CD8-positive, alpha-beta memory T cell (primary cell): ENCODE measurements at regions not wholly inside any gene's neighbourhood (a gene's known extent, or its start where the extent isn't known, plus 50 kb on each side); places are given as distances from the start of the nearest gene placed in this dataset.

Experiments used
- CTCF ChIA-PET: fragments of 350-600 bp; sonication (Branson Sonifier 250); formaldehyde crosslinking; loops from one replicate; lab custom pipeline; 2021; ENCODE audit warnings: antibody characterized with exemption; lab: Charles Lee
- POLR2A ChIA-PET: fragments of 350-600 bp; sonication (Branson Sonifier 250); formaldehyde crosslinking; loops from one replicate; lab custom pipeline; 2021; ENCODE audit warnings: antibody characterized with exemption; lab: Charles Lee
- DNase-seq, 5 donors: peaks; one replicate each; pipeline versions ENCODE4 v3.0.0 to v3.0.0-alpha.2; 2020 to 2022; ENCODE audit warnings: mixed read lengths in 1 of 5
- H3K27ac ChIP-seq: one replicate; pipeline ENCODE4 v1.7.0; 2013; ENCODE audit warnings: low read depth, mild to moderate bottlenecking, low read length, moderate library complexity
- H3K27me3 ChIP-seq: 2 replicates; pipeline ENCODE4 v1.7.0; 2013; ENCODE audit warnings: low read length, mild to moderate bottlenecking; ENCODE audit not compliant: insufficient read depth, poor library complexity, severe bottlenecking
- H3K36me3 ChIP-seq: 2 replicates; pipeline ENCODE4 v1.7.0; 2013; ENCODE audit warnings: mild to moderate bottlenecking, low read length, moderate library complexity; ENCODE audit not compliant: insufficient read depth
- H3K4me1 ChIP-seq: 2 replicates; pipeline ENCODE4 v1.7.0; 2013; ENCODE audit warnings: mild to moderate bottlenecking, low read length, moderate library complexity; ENCODE audit not compliant: insufficient read depth
- H3K4me3 ChIP-seq: 2 replicates; pipeline ENCODE4 v1.7.0; 2013; ENCODE audit warnings: mild to moderate bottlenecking, low read length
- H3K9me3 ChIP-seq: 2 replicates; pipeline ENCODE4 v1.7.0; 2013; ENCODE audit warnings: mild to moderate bottlenecking, low read length
- H3K27ac Mint-ChIP-seq, 8 donors: one replicate each; pipeline ENCODE4 v1.8.0; 2020 to 2021; ENCODE audit warnings: mixed read lengths in 8 of 8, mild to moderate bottlenecking in 6 of 8, inconsistent platforms in 3 of 8, moderate library complexity in 3 of 8
- H3K27me3 Mint-ChIP-seq, 2 donors: one replicate each; pipeline ENCODE4 v1.8.0; 2020 to 2021; ENCODE audit warnings: mixed read lengths in 2 of 2, mild to moderate bottlenecking in 1 of 2, moderate library complexity in 1 of 2
- H3K36me3 Mint-ChIP-seq, 3 donors: one replicate each; pipeline ENCODE4 v1.8.0; 2020 to 2021; ENCODE audit warnings: mixed read lengths in 3 of 3, inconsistent platforms in 1 of 3, mild to moderate bottlenecking in 1 of 3
- H3K4me1 Mint-ChIP-seq, 3 donors: one replicate each; pipeline ENCODE4 v1.8.0; 2020 to 2021; ENCODE audit warnings: mixed read lengths in 3 of 3, inconsistent platforms in 1 of 3, mild to moderate bottlenecking in 1 of 3
- H3K4me3 Mint-ChIP-seq, 7 donors: one replicate each; pipeline ENCODE4 v1.8.0; 2020 to 2021; ENCODE audit warnings: mixed read lengths in 7 of 7, mild to moderate bottlenecking in 6 of 7, moderate library complexity in 4 of 7, inconsistent platforms in 2 of 7
- H3K9me3 Mint-ChIP-seq, 5 donors: one replicate each; pipeline ENCODE4 v1.8.0; 2020 to 2022; ENCODE audit warnings: mixed read lengths in 5 of 5, mild to moderate bottlenecking in 3 of 5, moderate library complexity in 2 of 5, inconsistent platforms in 1 of 5

- CTCF ChIA-PET, result no interaction called here
- no peak overlapping the region for H3K27ac ChIP-seq
- H3K27ac Mint-ChIP-seq, result no peak overlapping the region
- no peaks in the 10 kb centered on the region for H3K27me3 Mint-ChIP-seq
- POLR2A ChIA-PET, result no interaction called here
- no peaks in the 10 kb centered on the region for H3K9me3 ChIP-seq
- no peak for DNase-seq
- H3K9me3 Mint-ChIP-seq, result peaks cover 0 to 2% (median 0%) of the 10 kb centered on the region in 5 donors
- H3K27me3 ChIP-seq, result no peaks in the 10 kb centered on the region
- no peak overlapping the region for H3K4me3 ChIP-seq
- no peaks in the 10 kb centered on the region for H3K36me3 Mint-ChIP-seq
- H3K4me3 Mint-ChIP-seq, result no peak overlapping the region
- H3K4me1 Mint-ChIP-seq, result no peaks in the 10 kb centered on the region
- no peaks in the 10 kb centered on the region for H3K4me1 ChIP-seq
- H3K36me3 ChIP-seq, result no peaks in the 10 kb centered on the region
Observed at GRCh38 chr18:10239103-10239502, 215.3 kb upstream of the APCDD1 start.

GRCh38 chr18:10239991-10240634, 214.3 kb upstream of the APCDD1 start:
- Histone ChIP-seq H3K27ac (no peak overlapping the region), H3K9me3 (no peaks in the 10 kb centered on the region), H3K4me1 (no peaks in the 10 kb centered on the region), H3K27me3 (no peaks in the 10 kb centered on the region), H3K36me3 (no peaks in the 10 kb centered on the region), H3K4me3 (no peak overlapping the region)
- no peaks in the 10 kb centered on the region for H3K27me3 Mint-ChIP-seq
- H3K4me3 Mint-ChIP-seq, result no peak overlapping the region
- CTCF ChIA-PET, result no interaction called here
- H3K9me3 Mint-ChIP-seq, result peaks cover 0 to 2% (median 0%) of the 10 kb centered on the region in 5 donors
- H3K4me1 Mint-ChIP-seq, result no peaks in the 10 kb centered on the region
- POLR2A ChIA-PET, result no interaction called here
- no peak overlapping the region for H3K27ac Mint-ChIP-seq
- DNase-seq, result no peak
- H3K36me3 Mint-ChIP-seq, result no peaks in the 10 kb centered on the region

- ChIA-PET POLR2A (no interaction called here), CTCF (no interaction called here)
- Histone ChIP-seq H3K27me3 (no peaks in the 10 kb centered on the region), H3K36me3 (no peaks in the 10 kb centered on the region), H3K4me3 (no peak overlapping the region), H3K9me3 (no peaks in the 10 kb centered on the region), H3K4me1 (no peaks in the 10 kb centered on the region), H3K27ac (no peak overlapping the region)
- Mint-ChIP-seq H3K9me3 (peaks cover 0 to 2% (median 0%) of the 10 kb centered on the region in 5 donors), H3K27me3 (no peaks in the 10 kb centered on the region), H3K4me1 (no peaks in the 10 kb centered on the region), H3K4me3 (no peak overlapping the region), H3K36me3 (no peaks in the 10 kb centered on the region), H3K27ac (no peak overlapping the region)
- DNase-seq, result no peak
Observed at GRCh38 chr18:10240973-10241372, 213.5 kb upstream of the APCDD1 start.

DNA sequence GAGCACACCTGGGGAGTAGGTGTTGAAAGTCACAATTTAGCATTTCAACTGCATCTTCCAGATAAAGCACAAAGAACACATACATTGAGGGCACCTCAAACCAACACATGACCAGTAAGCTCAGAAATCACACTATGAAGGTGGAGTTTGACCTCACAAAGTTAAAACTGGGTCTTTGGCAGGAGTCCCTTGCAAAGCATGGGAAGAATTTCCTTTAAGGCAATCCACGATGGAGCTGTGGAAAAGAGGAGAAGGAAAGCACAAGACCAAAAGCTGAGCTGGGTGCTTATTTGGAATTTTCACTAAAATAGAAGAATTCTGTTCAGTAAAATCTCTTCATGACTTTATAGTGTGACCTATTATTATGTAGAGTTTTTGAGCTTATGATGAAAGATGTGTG, 212.9 kb upstream of the APCDD1 start:
- Histone ChIP-seq H3K27ac (no peak overlapping the region), H3K4me3 (no peak overlapping the region), H3K4me1 (no peaks in the 10 kb centered on the region), H3K27me3 (no peaks in the 10 kb centered on the region), H3K36me3 (no peaks in the 10 kb centered on the region), H3K9me3 (no peaks in the 10 kb centered on the region)
- no peak for DNase-seq
- no peaks in the 10 kb centered on the region for H3K4me1 Mint-ChIP-seq
- no peak overlapping the region for H3K27ac Mint-ChIP-seq
- peaks cover 0 to 3% (median 0%) of the 10 kb centered on the region in 5 donors for H3K9me3 Mint-ChIP-seq
- CTCF ChIA-PET, result no interaction called here
- H3K27me3 Mint-ChIP-seq, result peaks cover 0 to under 1% of the 10 kb centered on the region in 2 donors
- no peak overlapping the region for H3K4me3 Mint-ChIP-seq
- H3K36me3 Mint-ChIP-seq, result no peaks in the 10 kb centered on the region
- POLR2A ChIA-PET, result no interaction called here

DNA sequence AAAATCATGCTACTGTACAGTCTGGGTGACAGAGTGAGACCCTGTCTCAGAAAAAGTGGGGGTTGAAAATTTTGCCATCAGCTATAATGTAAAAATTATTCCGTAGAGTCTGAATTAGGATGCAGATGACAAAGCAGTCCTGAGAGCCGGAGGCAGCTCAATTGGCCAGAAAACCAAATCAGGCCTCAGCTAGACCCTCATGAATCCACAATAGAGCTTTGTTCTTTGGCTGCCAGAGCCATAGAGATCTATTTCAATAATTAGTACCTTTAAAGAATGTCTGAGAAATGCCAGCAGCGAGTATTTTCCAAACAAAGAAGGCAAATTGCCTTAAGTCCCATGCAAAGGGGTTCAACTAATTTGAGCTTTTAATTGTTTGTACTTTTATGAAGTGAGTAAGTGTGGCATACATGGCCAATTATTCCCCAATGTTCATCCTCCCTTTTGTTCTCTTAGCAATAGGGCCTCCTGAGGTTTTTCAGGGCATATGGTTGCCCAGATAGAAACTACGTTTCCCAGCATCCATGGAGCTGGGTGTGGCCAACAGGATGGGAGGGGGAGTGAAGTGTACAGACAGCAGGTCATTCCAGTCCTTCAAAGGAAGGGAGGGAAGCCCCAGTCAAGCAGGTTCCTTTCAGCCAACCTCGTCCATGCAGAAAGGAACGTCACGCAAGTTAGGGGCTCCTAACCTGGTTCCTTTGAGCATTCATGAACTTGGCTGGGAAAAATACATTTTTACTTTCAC, 211.3 kb upstream of the APCDD1 start:
- Histone ChIP-seq H3K9me3 (no peaks in the 10 kb centered on the region), H3K4me3 (no peak overlapping the region), H3K36me3 (no peaks in the 10 kb centered on the region), H3K27ac (no peak overlapping the region), H3K27me3 (no peaks in the 10 kb centered on the region), H3K4me1 (no peaks in the 10 kb centered on the region)
- ChIA-PET CTCF (no interaction called here), POLR2A (no interaction called here)
- no peak overlapping the region for H3K27ac Mint-ChIP-seq
- peaks cover 0 to 5% (median 0%) of the 10 kb centered on the region in 5 donors for H3K9me3 Mint-ChIP-seq
- DNase-seq, result no peak
- no peak overlapping the region for H3K4me3 Mint-ChIP-seq
- H3K36me3 Mint-ChIP-seq, result no peaks in the 10 kb centered on the region
- peaks cover 0 to 2% of the 10 kb centered on the region in 2 donors for H3K27me3 Mint-ChIP-seq
- no peaks in the 10 kb centered on the region for H3K4me1 Mint-ChIP-seq

DNA sequence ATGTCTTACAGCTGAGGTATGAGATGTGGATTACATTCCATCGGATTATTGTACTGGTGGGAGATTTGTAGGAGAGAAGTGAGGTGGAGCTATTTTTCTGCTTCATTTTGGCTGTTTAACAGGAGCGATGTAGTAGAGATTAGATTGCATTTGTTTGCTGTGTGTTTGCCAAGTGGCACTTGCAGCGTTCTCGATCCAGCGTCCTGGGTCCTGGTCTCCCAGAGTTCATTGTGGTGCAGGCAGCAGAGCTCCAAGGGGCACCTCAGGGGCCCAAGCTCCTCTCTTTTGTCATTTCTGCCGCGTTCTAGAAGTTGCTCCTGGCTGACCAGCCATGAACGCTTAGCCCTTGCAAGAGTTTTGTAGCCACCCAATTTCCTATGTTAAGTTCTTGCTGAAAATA, 210.1 kb upstream of the APCDD1 start:
- Histone ChIP-seq H3K27ac (no peak overlapping the region), H3K4me1 (no peaks in the 10 kb centered on the region), H3K27me3 (no peaks in the 10 kb centered on the region), H3K4me3 (no peak overlapping the region), H3K9me3 (no peaks in the 10 kb centered on the region), H3K36me3 (no peaks in the 10 kb centered on the region)
- ChIA-PET POLR2A (no interaction called here), CTCF (no interaction called here)
- Mint-ChIP-seq H3K4me1 (no peaks in the 10 kb centered on the region), H3K36me3 (no peaks in the 10 kb centered on the region), H3K4me3 (no peak overlapping the region), H3K27ac (no peak overlapping the region), H3K27me3 (peaks cover 0 to 2% of the 10 kb centered on the region in 2 donors), H3K9me3 (peaks cover 0 to 7% (median 0%) of the 10 kb centered on the region in 5 donors)
- no peak for DNase-seq

GRCh38 chr18:10245031-10245845, 209.2 kb upstream of the APCDD1 start:
- H3K9me3 ChIP-seq, result no peaks in the 10 kb centered on the region
- peaks cover 0 to 7% (median 0%) of the 10 kb centered on the region in 5 donors for H3K9me3 Mint-ChIP-seq
- H3K4me3 ChIP-seq, result no peak overlapping the region
- no peak for DNase-seq
- CTCF ChIA-PET, result no interaction called here
- H3K27me3 Mint-ChIP-seq, result peaks cover 1 to 2% of the 10 kb centered on the region in 2 donors
- H3K27ac Mint-ChIP-seq, result no peak overlapping the region
- H3K4me1 ChIP-seq, result no peaks in the 10 kb centered on the region
- no peaks in the 10 kb centered on the region for H3K36me3 ChIP-seq
- H3K27ac ChIP-seq, result no peak overlapping the region
- no peaks in the 10 kb centered on the region for H3K36me3 Mint-ChIP-seq
- no peaks in the 10 kb centered on the region for H3K4me1 Mint-ChIP-seq
- H3K4me3 Mint-ChIP-seq, result no peak overlapping the region
- POLR2A ChIA-PET, result no interaction called here
- no peaks in the 10 kb centered on the region for H3K27me3 ChIP-seq

DNA sequence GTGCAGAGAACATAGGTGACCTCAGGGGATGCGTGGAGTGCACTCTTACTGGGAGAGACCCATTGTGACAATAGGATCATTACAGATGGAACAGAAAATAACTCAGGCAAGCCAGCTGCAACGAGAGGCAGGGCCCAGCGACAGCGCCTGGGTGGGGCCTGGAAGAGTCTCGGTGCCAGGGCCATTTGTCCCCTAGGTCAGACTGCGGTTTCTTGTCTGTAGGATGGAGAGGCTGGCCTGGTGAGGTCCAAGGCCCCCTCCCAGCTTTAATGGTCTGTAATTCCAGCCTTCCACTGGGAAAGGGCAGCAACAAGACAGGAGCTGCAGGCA, 208.6 kb upstream of the APCDD1 start:
- Mint-ChIP-seq H3K27me3 (peaks cover 2 to 3% of the 10 kb centered on the region in 2 donors), H3K9me3 (peaks cover 0 to 7% (median 0%) of the 10 kb centered on the region in 5 donors), H3K4me3 (no peak overlapping the region), H3K4me1 (no peaks in the 10 kb centered on the region), H3K36me3 (no peaks in the 10 kb centered on the region), H3K27ac (no peak overlapping the region)
- H3K9me3 ChIP-seq, result no peaks in the 10 kb centered on the region
- DNase-seq, result no peak
- CTCF ChIA-PET, result no interaction called here
- POLR2A ChIA-PET, result no interaction called here
- H3K4me3 ChIP-seq, result no peak overlapping the region
- H3K27me3 ChIP-seq, result no peaks in the 10 kb centered on the region
- no peak overlapping the region for H3K27ac ChIP-seq
- H3K4me1 ChIP-seq, result no peaks in the 10 kb centered on the region
- H3K36me3 ChIP-seq, result no peaks in the 10 kb centered on the region
